Stomach (tissue), 8 donors: ENCODE measurements at regions not wholly inside any gene's neighbourhood (a gene's known extent, or its start where the extent isn't known, plus 50 kb on each side); places are given as distances from the start of the nearest gene placed in this dataset.

Experiments used
- DNase-seq, 2 donors: peaks; one replicate each; pipeline versions ENCODE4 v3.0.0 to v3.0.0-alpha.2; 2013 to 2019
- H3K27ac ChIP-seq, 5 donors: fragments of 200-600 bp in 4 of 5; sonication (generic) in 4 of 5; one replicate each; pipeline ENCODE4 v1.5.1; 2013 to 2019; ENCODE audit warnings: mild to moderate bottlenecking in 1 of 5, moderate library complexity in 1 of 5
- H3K27me3 ChIP-seq, 3 donors: fragments of 200-600 bp; sonication (generic); one replicate each; pipeline ENCODE4 v1.5.1; 2017 to 2019; ENCODE audit warnings: mixed run types in 1 of 3
- H3K36me3 ChIP-seq, 4 donors: fragments of 200-600 bp; sonication (generic); 1 replicate in 3 of 4; 2 replicates in 1 of 4; pipeline ENCODE4 v1.5.1; 2016 to 2019
- H3K4me1 ChIP-seq, 4 donors: fragments of 200-600 bp; sonication (generic); one replicate each; pipeline ENCODE4 v1.5.1; 2016 to 2019
- H3K4me3 ChIP-seq, 4 donors: fragments of 200-600 bp; sonication (generic) in 3 of 4; one replicate each; pipeline ENCODE4 v1.5.1; 2016 to 2019; ENCODE audit warnings: mild to moderate bottlenecking in 1 of 4
- H3K9me3 ChIP-seq, 4 donors: fragments of 200-600 bp; sonication (generic); one replicate each; pipeline ENCODE4 v1.5.1; 2016 to 2019
- CTCF ChIP-seq, 7 experiments: fragments of 450-650 bp in 4 of 7; fragments of 200-600 bp in 3 of 7; sonication (generic) in 3 of 7; IDR thresholded peaks; one replicate each; pipeline ENCODE4 v1.5.1; 2016 to 2019; ENCODE audit warnings: antibody characterized with exemption in 7 of 7, control low read depth in 2 of 7, mild to moderate bottlenecking in 1 of 7
- EP300 ChIP-seq: sonication (generic); formaldehyde crosslinking; IDR thresholded peaks from one replicate; pipeline ENCODE4 v1.6.1; 2017; ENCODE audit warnings: antibody characterized with exemption
- POLR2A ChIP-seq, 4 donors: fragments of 450-650 bp; IDR thresholded peaks; one replicate each; pipeline ENCODE4 v1.6.1; 2016; ENCODE audit warnings: antibody characterized with exemption in 4 of 4, control low read depth in 2 of 4, mild to moderate bottlenecking in 1 of 4, moderate library complexity in 1 of 4
- POLR2AphosphoS5 ChIP-seq, 3 donors: sonication (generic); formaldehyde crosslinking; IDR thresholded peaks; one replicate each; pipeline ENCODE4 v1.6.1; 2016; ENCODE audit warnings: antibody characterized with exemption in 3 of 3
- WGBS, 5 donors: extraction: QIAGEN DNeasy Blood & Tissue Kit in 3 of 5; methylation state at CpG; one replicate each; pipeline versions ENCODE4 v1.1.5 to v1.1.7; 2013 to 2018; 5-methylcytosine and 5-hydroxymethylcytosine counted together
- intact Hi-C: fragments of 100-400 bp; cut with DNase I; formaldehyde crosslinking; loops from one replicate; pipeline ENCODE4 v1.15.1; 2023; ENCODE audit warnings: low total_unique reads
- donor health status: healthy with polysubstance abuse.
- donor health status: Bipolar disorder and iron deficiency.
- donor health status: healthy.

DNA sequence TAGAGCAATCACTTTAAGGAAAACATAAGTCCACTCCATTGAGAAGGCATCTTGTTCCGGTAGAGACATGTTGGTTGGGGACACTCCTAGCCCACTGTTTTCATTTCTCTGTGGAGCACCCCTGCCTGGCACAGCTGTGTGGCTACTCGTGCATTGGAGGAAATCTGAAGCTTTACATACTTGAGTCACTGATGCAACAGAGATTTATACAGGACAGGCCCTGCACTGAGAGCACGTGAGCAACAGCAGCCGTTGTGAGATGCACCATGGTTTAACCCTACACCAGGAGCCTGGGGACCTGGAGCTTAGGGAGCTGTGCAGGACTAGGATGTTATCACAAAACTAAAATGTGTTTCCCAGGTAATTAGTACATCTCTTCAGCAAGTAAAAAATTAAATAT lies 230.7 kb upstream of the IRX1 start:
- H3K27me3 ChIP-seq = no peaks in the 10 kb centered on the region
- DNase-seq = no peak
- no peak overlapping the region for H3K4me3 ChIP-seq
- WGBS, 5 donors = 55 to 67% (median 65%) methylated on average over 4 of the region's 4 CpGs
- intact Hi-C loops = no loop called here
- no peak for TF ChIP-seq POLR2AphosphoS5 (IDR thresholded peaks at IDR 0.05)
- TF ChIP-seq EP300 = no peak
- TF ChIP-seq CTCF (IDR thresholded peaks at IDR 0.05) = no peak
- no peak for TF ChIP-seq POLR2A (IDR thresholded peaks at IDR 0.05)
- peaks cover 0 to 20% (median 13%) of the 10 kb centered on the region in 4 donors for H3K9me3 ChIP-seq
- H3K36me3 ChIP-seq = no peaks in the 10 kb centered on the region
- H3K27ac ChIP-seq = no peak overlapping the region
- H3K4me1 ChIP-seq = no peaks in the 10 kb centered on the region

DNA sequence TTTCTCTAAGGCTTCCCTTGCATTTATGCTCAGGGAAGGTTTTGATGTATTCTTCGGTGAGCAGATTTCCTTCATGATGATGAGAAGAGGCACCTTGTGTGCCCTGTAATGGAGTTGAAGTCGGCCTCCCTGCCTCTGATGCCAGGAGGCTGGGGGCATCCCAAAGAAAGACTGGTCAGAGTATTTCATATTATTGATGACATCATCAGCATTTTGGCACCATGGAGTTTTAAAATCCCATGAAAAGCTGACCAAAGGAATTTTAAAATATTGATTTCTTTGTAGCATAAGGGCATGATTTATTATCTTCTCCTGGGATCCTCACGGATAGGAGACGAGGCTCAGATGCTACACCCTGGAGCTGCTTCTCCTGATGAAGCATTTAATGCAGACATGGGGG lies 231.2 kb upstream of the IRX1 start:
- intact Hi-C loops = no loop called here
- TF ChIP-seq POLR2A (IDR thresholded peaks at IDR 0.05) (no peak), POLR2AphosphoS5 (IDR thresholded peaks at IDR 0.05) (no peak), EP300 (no peak), CTCF (IDR thresholded peaks at IDR 0.05) (no peak)

DNA sequence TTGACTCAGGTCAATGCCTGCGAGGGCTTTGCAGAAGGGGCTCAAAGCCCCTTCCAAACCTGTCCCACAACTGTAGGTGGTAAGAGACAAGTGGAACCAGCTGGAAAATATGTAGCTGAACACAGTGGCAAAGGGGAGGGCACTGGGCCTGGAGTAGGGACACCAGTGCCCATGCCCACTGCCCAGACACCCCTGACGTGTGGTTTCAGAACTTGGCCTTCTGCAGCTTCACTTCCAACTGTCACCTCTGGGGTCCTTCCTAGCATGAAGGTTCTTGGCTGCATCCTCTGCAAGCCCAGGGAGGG lies 233.1 kb upstream of the IRX1 start:
- intact Hi-C loops = no loop called here
- Histone ChIP-seq H3K4me3 (no peak overlapping the region), H3K36me3 (no peaks in the 10 kb centered on the region), H3K4me1 (no peaks in the 10 kb centered on the region), H3K9me3 (peaks cover 0 to 20% (median 10%) of the 10 kb centered on the region in 4 donors), H3K27me3 (no peaks in the 10 kb centered on the region), H3K27ac (no peak overlapping the region)
- no peak for DNase-seq
- TF ChIP-seq POLR2AphosphoS5 (IDR thresholded peaks at IDR 0.05) = no peak
- TF ChIP-seq CTCF (IDR thresholded peaks at IDR 0.05) = no peak
- no peak for TF ChIP-seq POLR2A (IDR thresholded peaks at IDR 0.05)
- TF ChIP-seq EP300 = no peak
- 79 to 94% (median 86%) methylated on average over 2 of the region's 2 CpGs for WGBS, 5 donors

More for the DNA sequence above, 231.2 kb upstream of the IRX1 start:
- Histone ChIP-seq H3K4me1 (no peaks in the 10 kb centered on the region), H3K27me3 (no peaks in the 10 kb centered on the region), H3K27ac (no peak overlapping the region), H3K9me3 (peaks cover 0 to 20% (median 13%) of the 10 kb centered on the region in 4 donors), H3K36me3 (no peaks in the 10 kb centered on the region), H3K4me3 (no peak overlapping the region)
- 72 to 85% (median 80%) methylated on average over 4 of the region's 4 CpGs for whole genome bisulfite sequencing, 5 donors
- no peak for DNase-seq

GRCh38 chr5:3361811-3362605 lies 233.6 kb upstream of the IRX1 start:
- Histone ChIP-seq H3K9me3 (peaks cover 0 to 20% (median 10%) of the 10 kb centered on the region in 4 donors), H3K27me3 (no peaks in the 10 kb centered on the region), H3K4me3 (no peak overlapping the region), H3K36me3 (no peaks in the 10 kb centered on the region), H3K4me1 (no peaks in the 10 kb centered on the region), H3K27ac (no peak overlapping the region)
- DNase-seq = no peak
- TF ChIP-seq EP300 = no peak
- no peak for TF ChIP-seq POLR2A (IDR thresholded peaks at IDR 0.05)
- no peak for TF ChIP-seq POLR2AphosphoS5 (IDR thresholded peaks at IDR 0.05)
- no peak for TF ChIP-seq CTCF (IDR thresholded peaks at IDR 0.05)
- intact Hi-C loops = no loop called here
- WGBS, 5 donors = 83 to 88% (median 86%) methylated on average over 6 to 9 of the region's 9 CpGs
